Neural cell (in vitro differentiated cells): ENCODE measurements at regions not wholly inside any gene's neighbourhood (a gene's known extent, or its start where the extent isn't known, plus 50 kb on each side); places are given as distances from the start of the nearest gene placed in this dataset.

Experiments
- CTCF ChIP-seq: fragments of 450-650 bp; IDR thresholded peaks from 2 replicates; pipeline ENCODE4 v1.5.1; 2014; ENCODE audit warnings: antibody characterized with exemption, mild to moderate bottlenecking, moderate library complexity; ENCODE audit not compliant: poor library complexity, severe bottlenecking
- EZH2 ChIP-seq: fragments of 200-600, 300-800 bp; shearing (Covaris generic), sonication (generic); IDR thresholded peaks from 2 replicates; pipeline ENCODE4 v1.6.1; 2014; ENCODE audit warnings: antibody characterized with exemption, low read length, borderline replicate concordance, mild to moderate bottlenecking; ENCODE audit not compliant: insufficient read depth, poor library complexity, severe bottlenecking
- POLR2AphosphoS5 ChIP-seq: IDR thresholded peaks from 2 replicates; pipeline ENCODE4 v1.6.1; 2012
- RAD21 ChIP-seq: fragments of 450-650 bp; conservative IDR thresholded peaks from 2 replicates; pipeline ENCODE4 v1.6.1; 2014; ENCODE audit warnings: antibody characterized with exemption, mild to moderate bottlenecking, moderate library complexity
- TF ChIP-seq, protein P1 (sequence below): IDR thresholded peaks from 2 replicates; pipeline ENCODE4 v1.6.1; 2012; ENCODE audit warnings: borderline replicate concordance

GRCh38 chr17:72253597-72253996 is 132.8 kb downstream of the SOX9 start:
- TF ChIP-seq, protein P1, sequence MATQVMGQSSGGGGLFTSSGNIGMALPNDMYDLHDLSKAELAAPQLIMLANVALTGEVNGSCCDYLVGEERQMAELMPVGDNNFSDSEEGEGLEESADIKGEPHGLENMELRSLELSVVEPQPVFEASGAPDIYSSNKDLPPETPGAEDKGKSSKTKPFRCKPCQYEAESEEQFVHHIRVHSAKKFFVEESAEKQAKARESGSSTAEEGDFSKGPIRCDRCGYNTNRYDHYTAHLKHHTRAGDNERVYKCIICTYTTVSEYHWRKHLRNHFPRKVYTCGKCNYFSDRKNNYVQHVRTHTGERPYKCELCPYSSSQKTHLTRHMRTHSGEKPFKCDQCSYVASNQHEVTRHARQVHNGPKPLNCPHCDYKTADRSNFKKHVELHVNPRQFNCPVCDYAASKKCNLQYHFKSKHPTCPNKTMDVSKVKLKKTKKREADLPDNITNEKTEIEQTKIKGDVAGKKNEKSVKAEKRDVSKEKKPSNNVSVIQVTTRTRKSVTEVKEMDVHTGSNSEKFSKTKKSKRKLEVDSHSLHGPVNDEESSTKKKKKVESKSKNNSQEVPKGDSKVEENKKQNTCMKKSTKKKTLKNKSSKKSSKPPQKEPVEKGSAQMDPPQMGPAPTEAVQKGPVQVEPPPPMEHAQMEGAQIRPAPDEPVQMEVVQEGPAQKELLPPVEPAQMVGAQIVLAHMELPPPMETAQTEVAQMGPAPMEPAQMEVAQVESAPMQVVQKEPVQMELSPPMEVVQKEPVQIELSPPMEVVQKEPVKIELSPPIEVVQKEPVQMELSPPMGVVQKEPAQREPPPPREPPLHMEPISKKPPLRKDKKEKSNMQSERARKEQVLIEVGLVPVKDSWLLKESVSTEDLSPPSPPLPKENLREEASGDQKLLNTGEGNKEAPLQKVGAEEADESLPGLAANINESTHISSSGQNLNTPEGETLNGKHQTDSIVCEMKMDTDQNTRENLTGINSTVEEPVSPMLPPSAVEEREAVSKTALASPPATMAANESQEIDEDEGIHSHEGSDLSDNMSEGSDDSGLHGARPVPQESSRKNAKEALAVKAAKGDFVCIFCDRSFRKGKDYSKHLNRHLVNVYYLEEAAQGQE, result no peak
- no peak for TF ChIP-seq EZH2
- no peak for TF ChIP-seq CTCF
- TF ChIP-seq POLR2AphosphoS5, result no peak
- TF ChIP-seq RAD21, result no peak
